DMS 273 treated with DMSO at 0.1 percent for 48 hours (cell line): ENCODE measurements at regions not wholly inside any gene's neighbourhood (a gene's known extent, or its start where the extent isn't known, plus 50 kb on each side); places are given as distances from the start of the nearest gene placed in this dataset.

Experiments used
- DNase-seq: peaks from one replicate; lab custom pipeline; 2025; lab: John Stamatoyannopoulos, UW

DNA sequence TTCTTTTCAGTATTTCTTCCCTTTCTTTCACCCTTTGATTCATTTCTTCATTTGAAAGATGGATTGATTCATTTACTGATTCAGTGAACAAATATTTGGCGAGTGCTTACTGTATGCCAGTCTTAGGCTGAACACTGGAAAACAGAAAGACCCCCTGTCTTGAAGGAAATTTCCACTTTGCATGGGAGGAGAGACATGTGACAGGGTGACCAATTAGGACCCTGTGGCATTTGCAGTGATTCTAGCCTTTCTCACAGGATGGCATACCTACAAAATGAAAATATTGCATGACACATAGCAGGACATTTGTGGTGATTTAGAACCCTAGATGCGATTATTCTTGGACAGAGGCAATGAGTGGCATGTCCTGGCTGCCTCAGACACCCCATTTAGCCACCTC lies 407.2 kb upstream of the SGCD start:
- DNase-seq = no peak

DNA sequence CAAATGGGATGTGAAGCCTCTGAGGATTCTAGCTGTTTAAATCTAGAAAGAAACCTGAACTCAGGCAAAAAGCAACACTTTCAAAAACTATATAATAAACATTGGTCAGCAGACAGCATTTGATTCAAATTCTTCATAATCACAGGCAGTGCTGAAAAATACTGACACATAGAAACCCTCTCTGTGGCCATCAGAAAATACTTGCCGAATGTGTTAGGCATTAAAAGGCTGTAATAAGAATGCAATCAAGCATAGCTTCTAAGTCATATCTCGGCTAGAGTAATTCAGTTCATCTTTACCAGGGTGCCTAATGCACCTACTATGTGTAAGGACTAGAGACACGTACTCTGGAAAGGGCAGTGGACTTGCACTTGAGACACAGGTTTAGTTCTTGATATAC lies 405.3 kb upstream of the SGCD start:
- no peak for DNase-seq

DNA sequence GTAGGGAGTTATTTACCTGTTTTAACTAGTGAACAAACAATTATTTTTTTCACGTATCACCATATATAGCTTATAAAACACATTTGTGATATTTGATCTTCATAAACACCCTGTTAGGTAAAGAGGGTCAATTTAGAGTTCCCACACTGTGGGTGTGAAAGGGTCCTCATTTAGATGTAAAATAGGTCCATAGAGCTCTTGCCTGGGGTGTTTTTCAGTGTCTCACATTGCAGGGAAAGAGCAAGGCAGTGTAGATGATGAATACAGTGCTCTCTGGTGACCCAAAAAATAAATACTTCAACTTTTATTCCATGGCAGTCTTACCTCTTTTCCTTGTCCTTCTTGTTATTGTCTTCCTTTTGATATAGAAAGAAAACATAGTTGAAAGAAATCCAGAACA lies 403.2 kb upstream of the SGCD start:
- DNase-seq = no peak

DNA sequence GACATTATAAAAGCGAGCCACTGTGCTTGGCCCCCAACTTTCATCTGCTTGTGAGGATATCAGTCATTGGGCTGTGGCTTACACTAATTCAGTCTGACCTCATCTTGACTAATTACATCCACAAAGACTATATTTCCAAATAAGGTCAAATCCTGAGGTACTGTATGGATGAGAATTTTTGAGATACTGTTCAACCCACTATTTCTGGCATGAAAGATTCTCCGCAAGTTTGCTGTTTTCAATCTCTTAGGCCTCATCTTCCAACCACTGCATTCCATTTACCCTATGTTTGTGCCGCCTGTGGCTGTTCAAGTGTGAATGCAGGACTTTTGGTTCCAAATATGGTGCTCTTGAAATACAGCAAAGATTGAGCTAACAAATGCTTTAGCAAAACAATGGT lies 400.9 kb upstream of the SGCD start:
- no peak for DNase-seq

DNA sequence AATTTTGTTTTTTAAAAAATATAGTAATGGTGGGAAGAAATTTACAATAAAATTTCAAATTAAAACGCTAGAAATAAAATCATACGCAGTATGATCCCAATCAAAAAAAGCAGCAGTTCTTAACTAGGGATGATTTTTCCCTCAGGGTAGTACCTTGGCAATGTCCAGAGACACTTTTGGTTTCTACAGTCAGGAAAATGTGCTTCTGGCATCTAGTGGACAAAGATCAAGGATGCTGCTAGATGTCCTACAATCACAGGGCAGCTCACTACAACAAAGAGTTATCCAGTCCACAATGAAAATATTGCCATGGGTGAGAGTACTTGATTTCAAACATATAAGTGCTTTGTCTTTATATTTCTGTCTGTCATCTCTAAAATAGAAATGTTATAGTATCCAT lies 400.2 kb upstream of the SGCD start:
- DNase-seq = no peak

DNA sequence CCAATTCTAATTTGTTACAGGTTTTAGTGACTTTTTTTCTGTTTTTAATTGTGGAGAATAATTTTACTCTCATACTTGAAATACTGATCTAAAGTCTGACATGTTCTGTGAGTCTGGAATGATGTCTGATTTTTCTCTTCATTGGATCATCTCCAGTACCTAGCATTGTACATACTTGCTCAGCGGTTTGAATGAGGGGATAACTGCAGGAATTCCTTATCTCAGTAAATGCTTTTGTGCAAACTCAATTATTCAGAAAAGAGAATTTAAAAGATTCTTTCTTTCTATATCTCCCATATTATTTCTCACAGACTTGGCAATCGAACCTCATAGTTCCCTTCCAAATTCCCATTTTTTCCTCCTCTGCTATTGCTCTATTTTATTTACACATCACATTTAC lies 397.9 kb upstream of the SGCD start:
- no peak for DNase-seq

DNA sequence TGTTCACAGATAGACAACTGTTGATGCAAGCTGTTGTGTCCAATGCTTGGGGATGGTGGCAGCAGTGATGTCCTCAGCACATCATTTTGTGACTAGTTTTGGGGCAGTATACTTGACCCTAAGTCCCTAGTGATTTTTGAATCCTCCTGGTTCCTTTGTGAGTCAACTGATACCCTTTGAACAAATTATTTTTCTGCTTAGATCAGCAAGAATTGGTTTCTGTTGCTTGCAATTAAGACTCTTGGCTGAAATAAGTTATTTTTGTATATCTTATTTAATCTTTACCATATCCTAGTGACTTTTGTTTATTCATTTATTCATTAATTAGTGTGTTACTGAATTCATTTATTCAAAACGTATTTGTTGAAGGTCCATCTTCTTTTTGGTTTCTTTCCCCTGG lies 392.0 kb upstream of the SGCD start:
- no peak for DNase-seq

DNA sequence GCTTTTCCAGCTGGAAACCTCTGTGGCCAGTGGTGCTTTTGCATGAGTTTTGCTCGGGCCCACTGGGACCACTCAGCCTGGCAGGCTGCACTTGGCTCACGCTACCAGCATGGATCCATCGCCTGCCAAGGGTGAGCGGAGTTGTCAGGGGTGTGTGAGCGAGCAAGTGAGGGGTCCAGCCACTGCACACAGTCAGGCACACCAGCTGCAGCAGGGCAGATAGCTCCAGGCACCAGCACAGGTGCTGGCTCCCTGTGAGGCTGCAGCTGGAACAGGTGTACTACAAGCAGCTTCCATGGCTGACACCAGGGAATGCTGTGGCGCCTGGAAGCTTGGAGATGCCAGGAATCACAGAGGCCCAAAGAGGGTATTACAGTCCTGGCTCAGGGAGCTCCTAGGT lies 391.2 kb upstream of the SGCD start:
- no peak for DNase-seq

DNA sequence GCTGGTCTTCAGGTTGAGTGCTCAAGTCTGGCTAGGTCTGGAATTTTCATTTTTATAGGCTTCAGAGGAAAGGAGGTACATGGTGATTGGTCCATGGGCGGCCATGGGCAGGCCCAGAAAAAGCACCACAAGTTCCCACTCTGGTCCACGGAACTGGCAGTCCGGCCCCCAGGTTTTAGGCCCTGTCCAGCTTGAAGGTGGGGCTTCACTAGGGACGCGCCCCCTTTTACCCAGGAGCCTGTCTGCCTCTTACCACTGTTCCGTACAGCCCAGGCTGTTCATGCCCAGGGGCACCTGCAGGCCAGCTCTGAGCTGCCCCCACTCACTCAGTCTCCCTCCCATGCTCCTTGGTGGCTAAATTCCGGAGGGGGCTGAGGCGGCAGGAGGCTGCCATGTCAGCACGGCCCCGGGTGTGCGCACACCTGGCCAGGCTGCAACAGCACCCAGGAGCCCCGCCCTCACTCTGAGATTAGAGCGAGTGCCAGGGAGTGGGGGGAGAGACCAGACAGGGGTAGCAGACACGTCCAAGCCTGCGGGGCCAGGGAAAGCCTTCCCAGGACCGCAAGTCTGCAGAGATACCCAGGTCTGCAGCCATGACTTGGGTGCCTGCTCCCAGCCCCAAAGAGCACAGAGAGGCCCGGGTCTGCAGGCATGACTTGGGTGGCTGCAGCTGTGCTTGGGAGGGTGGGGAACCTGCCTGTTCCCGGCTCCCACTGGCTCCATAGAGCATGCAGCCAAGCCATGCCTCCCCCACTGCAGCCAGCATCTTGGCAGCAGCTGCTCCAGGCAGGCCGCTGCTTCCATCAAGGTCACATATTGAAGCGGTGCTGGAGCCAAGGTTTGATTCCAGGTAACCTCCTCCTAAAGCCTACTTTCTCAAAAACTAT lies 390.2 kb upstream of the SGCD start:
- DNase-seq = no peak

DNA sequence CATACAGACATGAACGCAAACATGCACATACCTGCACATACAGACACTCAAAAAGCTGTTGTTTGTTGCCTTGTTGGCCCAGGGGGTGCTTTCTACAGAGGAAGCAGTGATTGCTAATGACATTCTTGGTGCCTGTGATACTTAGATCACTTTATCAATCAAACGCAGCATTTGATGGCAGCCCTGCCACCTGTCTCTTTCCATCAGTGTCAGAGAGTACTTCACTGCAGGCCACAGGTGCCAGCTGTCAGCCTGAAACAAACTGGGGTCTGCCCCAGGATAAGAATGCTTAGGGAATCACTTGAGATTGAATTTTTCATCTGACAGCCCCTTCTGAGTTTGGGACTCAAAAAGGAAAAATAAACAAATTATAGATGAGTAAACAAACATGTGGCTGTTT lies 388.9 kb upstream of the SGCD start:
- no peak for DNase-seq

DNA sequence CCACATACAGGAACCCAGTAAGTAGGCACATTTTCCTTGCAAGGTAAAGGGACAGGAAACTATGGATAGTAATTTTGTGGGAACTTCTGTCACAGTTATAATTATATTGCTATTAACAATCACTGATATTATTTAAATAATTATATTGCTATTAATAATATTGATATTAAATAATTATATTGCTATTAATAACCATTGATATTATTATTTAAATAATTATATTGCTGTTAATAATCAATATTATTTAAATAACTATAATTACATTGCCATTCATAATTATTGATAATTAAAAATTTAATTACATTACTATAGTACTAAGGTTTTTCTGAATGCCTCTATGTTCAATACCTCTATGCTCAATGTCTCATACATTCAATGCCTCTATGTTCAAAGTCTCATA lies 385.6 kb upstream of the SGCD start:
- DNase-seq = no peak

DNA sequence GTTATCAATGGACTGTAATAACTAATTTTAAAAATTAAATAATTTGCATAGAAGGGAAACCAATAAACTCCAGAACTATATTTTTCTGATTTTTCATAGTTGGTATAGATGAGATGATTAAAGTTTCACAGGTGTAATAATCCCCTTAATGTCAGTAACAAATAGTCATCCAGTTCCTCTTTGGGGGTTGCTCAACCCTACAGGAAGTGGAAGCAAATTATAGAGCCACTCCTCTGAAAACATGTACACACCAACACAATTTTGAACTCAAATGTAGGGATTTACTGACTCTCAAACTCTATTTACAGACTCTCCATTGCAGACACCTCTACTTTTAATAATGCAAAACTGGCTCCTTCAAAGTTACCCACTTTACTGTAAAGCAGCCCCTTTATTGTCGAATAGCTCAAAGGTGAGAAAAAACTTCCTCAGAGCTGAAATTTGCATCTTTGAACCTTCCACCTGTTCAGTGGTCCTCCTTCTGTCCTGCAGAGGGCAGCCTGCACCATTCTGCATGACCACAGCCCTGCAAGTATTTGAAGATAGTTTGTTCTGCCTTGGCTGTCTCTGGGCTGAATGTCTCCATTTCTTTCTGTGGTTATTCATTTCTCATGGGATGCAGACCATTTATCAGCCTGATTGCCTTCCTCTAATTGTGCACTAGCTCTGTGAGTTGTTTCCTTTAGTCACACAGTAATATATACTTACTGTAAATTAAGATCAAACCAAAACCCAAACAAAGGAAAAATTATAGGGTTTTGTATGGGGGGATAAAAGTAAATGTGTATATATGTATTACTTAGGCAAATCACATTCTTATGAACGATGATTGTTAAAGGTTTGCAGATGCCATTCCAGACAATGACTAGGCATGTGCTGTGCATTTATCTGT lies 383.2 kb upstream of the SGCD start:
- DNase-seq = no peak

DNA sequence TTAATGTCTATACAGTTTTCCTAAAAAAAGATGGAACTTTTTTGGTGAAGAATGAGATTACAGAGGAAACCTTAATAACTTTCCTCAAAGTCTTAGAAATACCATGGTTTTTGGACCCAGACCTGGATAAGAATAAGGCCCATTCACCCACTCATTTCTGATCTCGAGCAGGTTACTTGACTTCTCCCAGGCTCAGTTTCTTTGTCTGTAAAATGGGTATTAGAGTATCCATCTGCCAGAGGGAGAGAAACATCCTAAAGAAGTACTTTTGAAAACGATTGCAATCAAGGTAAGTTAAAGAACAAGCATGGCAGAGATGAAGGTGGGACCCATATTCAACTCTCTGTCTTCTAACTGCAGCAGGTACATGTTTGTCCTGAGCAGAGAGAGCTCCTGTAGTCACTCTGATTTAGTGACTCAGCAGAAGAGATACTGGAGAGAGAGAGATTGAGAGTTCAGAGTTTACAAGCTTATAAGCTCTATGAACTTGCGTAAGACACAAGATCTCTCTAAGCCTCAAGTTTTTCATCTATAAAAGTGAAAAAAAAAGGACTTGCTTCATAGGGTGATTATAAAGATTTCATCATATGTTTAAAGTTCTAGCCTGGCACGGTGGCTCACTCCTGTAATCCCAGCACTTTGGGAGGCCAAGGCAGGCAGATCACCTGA lies 379.4 kb upstream of the SGCD start:
- DNase-seq = no peak

DNA sequence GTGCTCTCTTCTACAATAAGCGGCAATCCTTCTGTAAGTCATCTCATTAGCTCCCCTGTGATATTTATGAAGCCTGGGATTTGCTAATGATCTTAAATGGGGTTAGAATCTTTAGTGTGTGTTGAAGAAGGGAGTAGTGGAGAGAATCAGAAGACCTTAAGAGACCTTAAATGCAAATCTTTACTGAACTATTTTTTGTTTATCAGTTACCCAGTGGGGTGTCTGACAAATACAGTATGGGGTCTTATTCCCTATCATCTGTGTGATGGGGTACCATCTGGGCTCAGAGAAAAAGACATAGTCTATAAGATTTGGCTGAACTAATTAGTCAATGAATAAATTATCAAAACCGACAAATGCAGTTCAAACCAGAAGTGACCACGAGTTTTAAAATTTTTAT lies 378.4 kb upstream of the SGCD start:
- no peak for DNase-seq

DNA sequence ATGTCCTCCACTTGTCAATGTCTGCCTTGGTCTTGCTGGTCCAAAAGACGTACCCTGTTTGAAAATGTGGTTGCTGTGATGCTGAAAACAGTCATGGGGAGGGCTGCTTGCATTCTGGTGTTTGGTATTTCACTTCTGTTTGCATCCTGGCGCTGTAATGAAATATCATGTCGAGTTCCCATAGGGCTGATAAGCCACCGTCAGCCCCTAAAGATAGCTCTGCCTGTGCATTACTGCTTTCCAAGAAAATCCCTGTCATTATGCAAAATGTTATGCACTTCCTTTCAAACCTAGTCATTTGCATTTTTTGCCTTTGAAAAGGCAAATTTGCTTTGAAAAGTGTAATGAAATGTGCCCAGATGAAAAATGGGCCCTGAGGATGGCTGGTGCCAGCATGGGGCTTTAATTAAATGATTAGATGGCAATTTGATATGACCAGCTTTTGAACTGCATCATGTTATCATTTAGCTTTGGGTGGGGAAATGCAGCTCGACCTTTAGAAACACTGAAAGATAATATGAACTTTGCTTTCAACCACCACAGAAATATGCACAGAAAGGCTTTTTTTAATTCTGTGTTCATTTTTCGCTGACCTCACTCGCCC lies 374.4 kb upstream of the SGCD start:
- no peak for DNase-seq

DNA sequence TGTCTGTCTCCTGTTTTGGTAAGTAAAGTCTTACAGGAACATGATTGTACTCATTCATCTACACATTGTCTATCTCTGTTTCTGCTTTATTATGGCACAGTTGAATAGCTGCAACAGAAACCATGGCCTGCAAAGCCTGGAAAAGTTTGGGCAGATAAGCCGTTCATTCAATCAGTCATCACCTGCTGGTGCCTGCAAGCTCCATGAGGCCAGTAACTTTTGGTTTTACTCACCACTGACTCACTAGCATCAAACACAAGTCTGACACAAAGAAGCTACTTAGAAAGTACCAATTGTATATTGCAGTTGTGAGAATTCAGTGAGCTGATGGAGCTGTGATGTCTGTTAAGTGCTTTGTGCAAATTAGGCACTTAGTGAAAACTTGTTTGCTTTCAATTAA lies 373.6 kb upstream of the SGCD start:
- DNase-seq = no peak

DNA sequence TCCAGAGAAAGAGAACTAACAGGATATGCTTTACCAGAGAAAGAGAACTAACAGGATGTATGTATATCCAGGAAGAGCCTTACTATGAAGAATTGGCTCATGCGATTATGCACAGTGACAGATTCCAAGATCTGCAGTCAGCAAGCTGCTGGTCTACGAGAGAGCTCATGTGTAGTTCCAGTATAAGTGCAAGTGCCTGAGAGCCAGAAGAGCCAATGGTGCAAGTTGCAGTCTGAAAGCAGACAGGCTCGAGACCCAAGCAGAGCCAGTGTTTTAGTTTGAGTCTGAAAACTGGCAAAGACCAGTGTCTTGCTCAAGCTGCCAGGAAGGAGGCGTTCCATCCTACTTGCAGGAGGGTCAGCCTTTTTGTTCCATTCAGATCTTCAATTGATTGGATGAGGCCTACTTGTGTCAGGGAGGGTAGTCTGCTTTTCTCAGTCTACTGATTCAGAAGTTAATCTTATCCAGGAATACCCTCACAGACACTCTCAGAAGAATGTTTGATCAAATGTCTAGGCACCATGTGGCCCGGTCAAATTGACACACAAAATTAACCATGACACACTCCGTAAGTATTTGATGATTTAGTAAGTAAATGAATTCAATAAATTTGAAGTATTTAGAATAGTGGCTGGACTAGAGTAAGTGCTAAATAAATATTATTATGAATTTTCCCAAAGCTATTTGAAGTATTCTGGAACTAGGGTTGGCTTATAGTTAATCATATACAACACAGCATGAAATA lies 372.1 kb upstream of the SGCD start:
- no peak for DNase-seq

DNA sequence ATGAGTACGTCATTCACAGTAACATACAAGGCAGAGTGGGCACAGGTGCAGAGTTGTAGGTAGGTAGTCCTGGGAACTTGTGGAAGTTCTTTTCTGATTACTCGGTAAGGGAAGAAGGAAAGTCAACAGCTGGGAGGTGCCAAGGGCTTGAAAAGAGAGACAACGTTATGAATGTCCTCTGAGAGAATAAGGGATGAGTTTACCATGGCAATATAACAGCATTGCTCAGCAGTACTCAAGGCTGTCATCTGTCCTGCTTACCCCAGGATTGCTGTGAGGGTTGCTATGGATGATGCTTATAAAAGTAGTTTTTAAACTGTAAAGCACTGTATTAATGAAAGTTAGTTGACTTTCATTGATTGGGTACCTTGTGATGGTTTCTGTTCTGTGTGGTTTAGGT lies 369.1 kb upstream of the SGCD start:
- no peak for DNase-seq

DNA sequence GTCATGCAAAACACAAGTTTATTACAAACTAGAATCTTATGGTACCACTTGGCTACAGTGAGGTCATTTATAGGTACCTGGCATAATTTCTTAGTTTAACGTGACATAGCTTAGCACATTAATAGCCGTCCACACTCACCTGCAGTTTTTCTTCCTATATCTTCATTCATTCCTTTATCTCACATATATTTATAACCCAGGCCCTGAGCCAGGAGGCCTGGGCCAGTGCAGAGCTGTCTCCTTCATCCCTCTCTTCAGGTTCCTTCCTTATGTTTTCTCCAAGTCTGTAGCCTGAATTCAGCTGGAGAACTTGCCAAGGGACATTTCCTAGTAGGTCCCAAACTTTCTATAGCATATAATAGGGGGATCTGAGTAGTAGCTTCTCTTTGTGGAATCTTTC lies 367.9 kb upstream of the SGCD start:
- no peak for DNase-seq

DNA sequence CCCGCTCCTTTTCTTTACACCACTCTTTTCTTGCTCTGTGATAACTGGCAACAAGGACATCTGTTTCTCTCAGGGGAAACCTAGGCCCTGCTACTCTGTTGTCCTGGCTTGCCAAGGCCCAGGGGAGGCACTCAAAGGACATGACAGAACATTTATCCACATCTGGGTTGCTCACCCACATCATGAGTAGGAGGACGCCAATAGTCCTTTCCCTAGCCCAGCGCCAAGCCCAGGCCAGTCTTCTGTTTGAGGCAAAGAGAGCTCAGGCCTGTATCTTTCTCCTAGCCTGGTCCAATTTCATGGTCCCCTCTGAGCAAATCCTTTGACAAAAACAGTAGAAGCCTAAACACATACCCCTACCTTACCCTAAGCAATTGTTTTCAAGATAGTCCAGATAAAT lies 366.8 kb upstream of the SGCD start:
- DNase-seq = no peak

DNA sequence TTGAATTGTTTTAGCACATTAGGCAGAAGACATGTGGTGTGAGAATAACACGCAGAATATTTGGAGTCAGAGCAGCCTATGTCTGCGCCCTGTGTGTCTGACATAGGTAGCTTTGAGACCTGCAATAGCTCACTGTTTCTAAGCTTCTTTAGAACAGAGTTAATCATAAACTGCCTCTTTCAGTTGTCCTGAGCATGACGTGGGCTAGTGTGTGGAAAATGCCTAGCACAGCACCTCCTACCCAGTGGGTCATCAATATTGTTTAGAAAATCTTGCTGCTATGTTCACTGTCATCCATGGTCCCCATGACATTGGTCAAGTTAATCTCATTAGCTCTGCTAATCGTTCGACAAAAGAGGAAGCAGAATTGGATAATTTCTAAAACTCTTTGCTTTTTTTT lies 357.4 kb upstream of the SGCD start:
- DNase-seq = no peak

DNA sequence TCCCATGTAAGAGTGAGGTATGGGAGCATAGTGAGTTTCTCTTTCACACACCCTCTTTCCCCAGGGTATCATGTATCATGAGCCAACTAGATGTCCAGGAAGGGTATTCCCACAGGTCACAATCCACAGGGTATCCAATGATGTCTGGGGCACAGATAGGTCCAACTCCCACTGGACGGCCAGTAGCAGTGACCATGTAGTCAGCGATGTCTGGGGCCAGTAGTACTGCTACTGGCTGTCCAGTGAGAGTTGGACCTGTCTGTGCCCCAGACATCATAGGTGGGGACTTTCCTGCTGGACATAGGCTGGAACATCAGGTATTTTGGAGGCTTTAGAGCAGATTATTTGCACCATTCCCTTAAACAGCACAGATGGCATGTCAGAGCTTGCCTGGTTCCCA lies 352.6 kb upstream of the SGCD start:
- DNase-seq = no peak
